MG63 (cell line): ENCODE measurements at regions not wholly inside any gene's neighbourhood (a gene's known extent, or its start where the extent isn't known, plus 50 kb on each side); places are given as distances from the start of the nearest gene placed in this dataset.
"Not testable (repeated sequence)": the region's sequence is repeated elsewhere in the genome, so short reads cannot be mapped to it uniquely, and the experiment has no call there.

ENCODE experiments used
- DNase-seq: peaks from one replicate; pipeline ENCODE4 v3.0.0-alpha.2; 2020
- H3K27me3 ChIP-seq: fragments of 250-450 bp; sonication (Bioruptor Pico); 2 replicates; pipeline ENCODE4 v1.5.1; 2020; ENCODE audit warnings: mild to moderate bottlenecking, moderate library complexity
- H3K36me3 ChIP-seq: fragments of 250-450 bp; sonication (Bioruptor Pico); 2 replicates; pipeline ENCODE4 v1.5.1; 2020; ENCODE audit warnings: mild to moderate bottlenecking, moderate library complexity
- H3K4me3 ChIP-seq: fragments of 250-450 bp; sonication (Bioruptor Pico); 2 replicates; pipeline ENCODE4 v1.5.1; 2020; ENCODE audit warnings: mild to moderate bottlenecking, moderate library complexity
- H3K9me3 ChIP-seq: fragments of 250-450 bp; sonication (Bioruptor Pico); 2 replicates; pipeline ENCODE4 v1.5.1; 2020; ENCODE audit warnings: mild to moderate bottlenecking, moderate library complexity

- DNase-seq: no peak
- H3K9me3 ChIP-seq: no peaks in the 10 kb centered on the region; the same call in 1 of the 2 replicates
- no peaks in the 10 kb centered on the region for H3K27me3 ChIP-seq
- no peak overlapping the region for H3K4me3 ChIP-seq
- no peaks in the 10 kb centered on the region for H3K36me3 ChIP-seq
These were observed 1340.6 kb downstream of the UQCRFS1 start for GRCh38 chr19:27872370-27872769.

- no peak overlapping the region for H3K4me3 ChIP-seq
- no peaks in the 10 kb centered on the region for H3K36me3 ChIP-seq
- no peak for DNase-seq
- H3K9me3 ChIP-seq: no peaks in the 10 kb centered on the region
- no peaks in the 10 kb centered on the region for H3K27me3 ChIP-seq
These were observed 1342.7 kb downstream of the UQCRFS1 start for GRCh38 chr19:27870293-27870692.

GRCh38 chr19:27868007-27868406, 1344.9 kb downstream of the UQCRFS1 start:
- Histone ChIP-seq H3K36me3 (no peaks in the 10 kb centered on the region), H3K27me3 (no peaks in the 10 kb centered on the region), H3K4me3 (no peak overlapping the region), H3K9me3 (no peaks in the 10 kb centered on the region)
- DNase-seq: no peak

DNA sequence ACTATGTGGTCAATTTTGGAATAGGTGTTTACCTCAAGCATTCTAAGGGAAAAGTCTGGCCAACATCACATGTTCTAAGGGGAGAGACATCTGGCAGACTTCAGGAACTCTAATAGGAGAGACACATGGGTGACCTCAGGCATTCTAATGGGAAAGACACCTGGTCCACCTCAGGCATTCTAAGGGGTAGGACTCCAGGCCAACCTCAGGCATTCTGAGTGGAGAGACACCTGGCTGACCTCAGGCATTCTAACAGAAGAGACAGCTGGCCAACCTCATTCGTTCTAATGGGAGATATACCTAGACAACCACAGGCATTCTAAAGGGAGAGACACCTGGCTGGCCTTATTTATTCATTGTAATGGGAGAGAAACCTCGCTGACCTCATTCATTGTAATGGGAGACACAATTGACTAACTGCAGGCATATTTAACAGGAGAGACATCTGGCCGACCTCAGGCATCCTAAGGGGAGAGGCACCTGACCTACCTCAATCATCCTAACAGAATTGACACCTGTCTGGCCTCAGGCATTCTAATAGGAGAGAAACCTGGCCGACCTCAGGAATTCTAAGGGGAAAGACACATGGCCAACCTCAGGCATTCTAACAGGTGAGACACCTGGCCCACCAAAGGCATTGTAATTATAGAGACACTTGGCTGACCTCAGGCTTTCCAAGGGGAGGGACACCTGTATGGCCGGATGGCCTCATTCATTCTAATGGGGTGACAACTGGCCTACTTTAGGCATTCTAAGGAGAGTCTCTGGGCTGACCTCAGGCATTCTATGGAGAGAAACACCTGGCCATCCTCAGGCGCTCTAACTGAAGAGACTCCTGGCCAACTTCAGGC, 1346.8 kb downstream of the UQCRFS1 start:
- Histone ChIP-seq H3K4me3 (no peak overlapping the region), H3K9me3 (no peaks in the 10 kb centered on the region), H3K27me3 (no peaks in the 10 kb centered on the region), H3K36me3 (no peaks in the 10 kb centered on the region)
- DNase-seq: no peak

GRCh38 chr19:27861411-27861975, 1351.5 kb downstream of the UQCRFS1 start:
- peaks cover 3% of the 10 kb centered on the region for H3K9me3 ChIP-seq
- no peaks in the 10 kb centered on the region for H3K36me3 ChIP-seq
- H3K4me3 ChIP-seq: no peak overlapping the region
- no peak for DNase-seq
- no peaks in the 10 kb centered on the region for H3K27me3 ChIP-seq

GRCh38 chr19:27860309-27860934, 1352.5 kb downstream of the UQCRFS1 start:
- Histone ChIP-seq H3K9me3 (peaks cover 5% of the 10 kb centered on the region), H3K36me3 (no peaks in the 10 kb centered on the region), H3K27me3 (no peaks in the 10 kb centered on the region)

GRCh38 chr19:27859689-27860088, 1353.3 kb downstream of the UQCRFS1 start:
- Histone ChIP-seq H3K27me3 (no peaks in the 10 kb centered on the region), H3K9me3 (peaks cover 7% of the 10 kb centered on the region), H3K4me3 (no peak overlapping the region), H3K36me3 (no peaks in the 10 kb centered on the region)
- DNase-seq: no peak

More at GRCh38 chr19:27860309-27860934, 1352.5 kb downstream of the UQCRFS1 start:
- no peak overlapping the region for H3K4me3 ChIP-seq
- DNase-seq: no peak

DNA sequence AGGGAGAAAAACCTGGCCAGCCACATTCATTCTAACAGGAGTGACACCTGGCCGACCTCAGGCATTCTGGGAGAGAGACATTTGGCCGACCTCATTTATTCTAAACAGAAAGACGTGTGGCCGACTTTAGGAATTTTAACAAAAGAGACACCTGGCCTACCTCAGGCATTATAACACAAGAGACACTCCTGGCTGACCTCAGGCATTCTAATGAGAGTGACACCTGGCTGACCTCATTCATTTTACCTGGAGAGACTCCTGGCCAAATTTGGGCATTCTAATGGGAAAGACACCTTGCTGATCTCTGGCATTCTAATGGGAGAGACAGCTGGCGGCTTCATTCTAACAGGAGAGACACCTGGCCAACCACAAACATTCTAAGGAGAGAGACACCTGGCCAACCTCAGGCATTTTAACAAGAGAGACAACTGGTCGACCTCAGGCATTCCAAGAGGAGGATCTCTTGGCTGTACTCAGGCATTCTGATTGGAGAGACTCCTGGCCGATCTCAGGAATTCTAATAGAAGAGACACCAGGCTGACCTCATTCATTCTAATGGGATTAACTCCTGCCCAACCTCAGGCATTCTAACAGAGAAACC, 1353.9 kb downstream of the UQCRFS1 start:
- no peak for DNase-seq
- Histone ChIP-seq H3K9me3 (peaks cover 7% of the 10 kb centered on the region), H3K27me3 (no peaks in the 10 kb centered on the region), H3K36me3 (no peaks in the 10 kb centered on the region), H3K4me3 (no peak overlapping the region)

DNA sequence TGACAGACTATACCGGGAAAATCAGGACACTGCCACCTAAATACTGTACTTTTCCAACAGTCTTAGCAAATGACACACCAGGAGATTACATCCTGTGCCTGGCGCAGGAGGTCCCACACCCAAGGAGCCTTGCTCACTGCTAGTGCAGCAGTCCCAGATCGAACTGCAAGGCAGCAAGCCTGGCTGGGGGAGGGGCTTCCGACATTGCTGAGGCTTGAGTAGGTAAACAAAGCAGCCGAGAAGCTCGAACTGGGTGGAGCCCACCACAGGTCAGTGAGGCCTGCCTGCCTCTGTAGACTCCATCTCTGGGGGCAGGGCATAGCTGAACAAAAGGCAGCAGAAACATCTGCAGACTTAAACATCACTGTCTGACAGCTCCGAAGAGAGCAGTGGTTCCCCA, 1360.0 kb downstream of the UQCRFS1 start:
- H3K4me3 ChIP-seq, DNase-seq, H3K27me3 ChIP-seq, H3K36me3 ChIP-seq: not testable (repeated sequence)
- peaks cover 12% of the 10 kb centered on the region for H3K9me3 ChIP-seq

DNA sequence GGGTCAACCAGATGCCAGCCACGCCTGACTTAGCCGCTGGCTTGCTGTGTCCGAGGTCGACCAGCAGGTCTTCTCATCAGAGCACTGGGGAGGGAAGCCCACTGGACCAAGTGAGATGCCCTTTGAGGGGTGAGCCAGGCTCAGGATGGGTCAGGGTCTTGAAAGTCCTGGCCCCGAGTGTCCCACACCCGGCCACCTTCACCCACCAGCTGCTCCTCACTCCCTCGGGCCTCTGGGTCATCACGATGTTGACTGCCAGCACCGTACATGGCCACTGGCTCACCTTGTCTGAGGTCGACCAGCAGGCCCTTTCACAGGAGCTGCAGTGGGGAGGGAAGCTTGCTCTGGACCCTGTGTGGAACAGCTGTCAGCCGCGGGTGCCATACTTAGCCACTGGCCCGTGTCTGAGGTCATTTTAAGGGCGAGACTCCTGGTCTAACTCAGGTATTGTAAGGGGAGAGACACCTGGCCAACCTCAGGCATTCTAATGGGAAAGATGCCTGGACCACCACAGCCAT, 1361.3 kb downstream of the UQCRFS1 start:
- H3K4me3 ChIP-seq: no peak overlapping the region
- H3K9me3 ChIP-seq: peaks cover 8% of the 10 kb centered on the region; the same call in 1 of the 2 replicates
- DNase-seq: no peak
- H3K36me3 ChIP-seq: no peaks in the 10 kb centered on the region
- no peaks in the 10 kb centered on the region for H3K27me3 ChIP-seq

DNA sequence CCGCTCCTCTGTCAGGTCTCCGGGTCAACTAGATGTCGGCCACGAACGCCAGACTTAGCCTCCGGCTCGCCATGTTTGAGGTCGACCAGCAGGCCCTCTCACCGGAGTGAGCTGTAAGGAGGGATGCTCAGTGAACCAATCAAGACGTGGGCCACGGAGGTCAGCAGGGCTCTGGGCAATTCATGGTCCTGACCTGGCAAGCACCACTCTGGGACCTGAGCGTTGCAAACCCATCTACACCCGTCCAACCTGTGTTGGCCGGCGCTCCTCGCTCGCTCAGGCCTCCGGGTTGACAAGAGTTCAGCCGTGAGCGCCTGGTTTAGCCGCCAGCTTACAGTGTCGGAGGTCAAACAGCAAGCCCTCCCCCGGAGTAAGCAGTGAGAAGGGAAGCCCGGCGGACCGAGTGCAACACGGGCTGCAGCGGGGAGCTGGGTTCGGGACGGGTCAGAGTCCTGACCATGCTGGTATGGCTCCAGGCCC, 1361.9 kb downstream of the UQCRFS1 start:
- no peaks in the 10 kb centered on the region for H3K36me3 ChIP-seq
- H3K27me3 ChIP-seq: no peaks in the 10 kb centered on the region
- DNase-seq: no peak
- peaks cover 8% of the 10 kb centered on the region; the same call in 1 of the 2 replicates for H3K9me3 ChIP-seq
- no peak overlapping the region for H3K4me3 ChIP-seq

DNA sequence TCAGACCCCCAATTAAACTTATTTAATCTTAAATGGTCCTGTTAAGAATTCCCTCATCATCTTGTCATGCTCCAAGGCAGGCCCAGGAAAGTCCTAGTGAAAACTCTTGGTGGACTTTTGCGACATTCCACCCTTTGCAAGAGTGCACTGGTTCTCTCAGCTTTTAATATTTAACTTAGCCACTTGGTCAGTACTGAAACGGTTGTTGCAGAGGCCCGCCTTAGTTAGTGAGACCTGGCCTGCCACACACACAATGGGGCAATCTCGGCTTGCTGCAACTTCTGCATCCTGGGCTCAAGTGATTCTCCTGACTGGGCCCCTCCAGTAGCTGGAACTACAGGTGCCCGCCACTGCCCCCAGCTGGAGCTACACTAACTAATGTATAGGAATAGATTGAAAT, 1366.0 kb downstream of the UQCRFS1 start:
- Histone ChIP-seq H3K36me3 (no peaks in the 10 kb centered on the region), H3K9me3 (no peaks in the 10 kb centered on the region), H3K27me3 (no peaks in the 10 kb centered on the region), H3K4me3 (no peak overlapping the region)
- DNase-seq: no peak

GRCh38 chr19:27844261-27844660, 1368.7 kb downstream of the UQCRFS1 start:
- Histone ChIP-seq H3K27me3 (no peaks in the 10 kb centered on the region), H3K9me3 (no peaks in the 10 kb centered on the region), H3K4me3 (no peak overlapping the region), H3K36me3 (no peaks in the 10 kb centered on the region)
- DNase-seq: no peak

DNA sequence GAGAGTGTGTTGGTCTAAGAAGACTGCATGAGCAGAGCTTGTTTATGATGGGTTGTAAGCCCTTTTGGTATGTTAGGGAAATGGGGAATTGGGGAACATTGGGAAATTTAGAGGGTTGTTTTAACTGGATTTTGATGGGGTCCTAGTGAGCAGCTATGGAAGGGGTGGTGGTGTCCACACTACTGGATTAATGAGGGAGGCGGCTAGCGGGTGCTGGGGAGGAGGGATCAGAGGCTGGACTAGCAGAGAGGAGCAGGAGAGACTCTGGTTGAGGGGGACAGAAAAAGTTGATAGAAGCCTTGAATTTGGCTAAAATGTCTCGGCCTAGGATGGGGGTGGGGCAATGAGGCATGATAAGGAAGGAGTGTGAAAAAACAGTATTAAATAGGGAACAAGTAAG, 1369.1 kb downstream of the UQCRFS1 start:
- H3K36me3 ChIP-seq: no peaks in the 10 kb centered on the region
- H3K27me3 ChIP-seq: no peaks in the 10 kb centered on the region
- H3K4me3 ChIP-seq: no peak overlapping the region
- no peaks in the 10 kb centered on the region for H3K9me3 ChIP-seq
- DNase-seq: no peak

GRCh38 chr19:27833031-27833430, 1379.9 kb downstream of the UQCRFS1 start:
- Histone ChIP-seq H3K36me3 (no peaks in the 10 kb centered on the region), H3K27me3 (no peaks in the 10 kb centered on the region), H3K9me3 (no peaks in the 10 kb centered on the region; the same call in 1 of the 2 replicates), H3K4me3 (no peak overlapping the region)
- DNase-seq: no peak

GRCh38 chr19:27828829-27829228, 1384.1 kb downstream of the UQCRFS1 start:
- Histone ChIP-seq H3K9me3 (no peaks in the 10 kb centered on the region), H3K4me3 (no peak overlapping the region), H3K36me3 (no peaks in the 10 kb centered on the region), H3K27me3 (no peaks in the 10 kb centered on the region)
- DNase-seq: no peak

DNA sequence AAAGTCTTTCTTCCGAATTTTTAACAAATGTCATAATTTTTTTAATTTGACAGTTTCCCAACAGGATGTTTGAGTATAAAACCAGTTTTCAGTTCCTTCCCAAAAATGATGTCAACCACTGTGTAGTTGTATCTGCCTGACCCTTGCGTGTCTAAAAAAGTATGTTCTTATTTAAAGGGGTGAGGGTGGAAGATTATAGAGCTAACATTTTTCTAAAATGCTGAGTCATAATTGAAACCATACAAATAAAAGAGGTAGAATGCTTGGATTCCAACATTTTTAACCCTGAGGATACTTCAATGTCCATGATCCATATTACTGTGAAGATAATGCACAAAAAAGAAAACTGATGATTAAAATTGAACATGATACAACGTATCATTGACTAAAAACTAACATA, 1388.8 kb downstream of the UQCRFS1 start:
- Histone ChIP-seq H3K4me3 (no peak overlapping the region), H3K36me3 (no peaks in the 10 kb centered on the region), H3K27me3 (no peaks in the 10 kb centered on the region), H3K9me3 (no peaks in the 10 kb centered on the region)
- no peak for DNase-seq
